ENCODE measurements at regions not wholly inside any gene's neighbourhood (a gene's known extent, or its start where the extent isn't known, plus 50 kb on each side); places are given as distances from the start of the nearest gene placed in this dataset.

DNA sequence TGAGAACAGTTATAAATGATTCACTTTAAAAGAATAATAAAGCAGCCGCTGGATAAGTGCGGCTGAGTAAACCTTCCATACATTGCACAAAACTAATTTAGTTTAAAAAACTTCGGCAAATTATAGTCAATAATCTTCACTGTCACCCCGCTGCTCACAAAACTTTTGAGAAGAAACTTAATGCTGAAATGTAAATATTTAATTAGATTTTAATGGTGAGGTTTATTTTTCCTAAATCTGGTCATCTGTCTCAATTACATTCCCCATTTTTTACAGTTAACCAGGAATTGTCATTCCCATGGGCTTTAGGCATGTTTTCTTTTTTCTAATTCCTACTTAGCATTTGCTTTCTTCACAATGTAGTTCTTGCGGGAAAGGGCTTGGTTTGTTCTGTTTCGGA is 169.8 kb downstream of the CAAP1 start:
- no peaks in the 10 kb centered on the region for H3K4me1 ChIP-seq
- no peak for DNase-seq
- H3K36me3 ChIP-seq: no peaks in the 10 kb centered on the region
- H3K9me3 ChIP-seq: no peaks in the 10 kb centered on the region
- H3K4me3 ChIP-seq: no peak overlapping the region
- H3K27ac ChIP-seq: no peak overlapping the region
- TF ChIP-seq, protein P1, sequence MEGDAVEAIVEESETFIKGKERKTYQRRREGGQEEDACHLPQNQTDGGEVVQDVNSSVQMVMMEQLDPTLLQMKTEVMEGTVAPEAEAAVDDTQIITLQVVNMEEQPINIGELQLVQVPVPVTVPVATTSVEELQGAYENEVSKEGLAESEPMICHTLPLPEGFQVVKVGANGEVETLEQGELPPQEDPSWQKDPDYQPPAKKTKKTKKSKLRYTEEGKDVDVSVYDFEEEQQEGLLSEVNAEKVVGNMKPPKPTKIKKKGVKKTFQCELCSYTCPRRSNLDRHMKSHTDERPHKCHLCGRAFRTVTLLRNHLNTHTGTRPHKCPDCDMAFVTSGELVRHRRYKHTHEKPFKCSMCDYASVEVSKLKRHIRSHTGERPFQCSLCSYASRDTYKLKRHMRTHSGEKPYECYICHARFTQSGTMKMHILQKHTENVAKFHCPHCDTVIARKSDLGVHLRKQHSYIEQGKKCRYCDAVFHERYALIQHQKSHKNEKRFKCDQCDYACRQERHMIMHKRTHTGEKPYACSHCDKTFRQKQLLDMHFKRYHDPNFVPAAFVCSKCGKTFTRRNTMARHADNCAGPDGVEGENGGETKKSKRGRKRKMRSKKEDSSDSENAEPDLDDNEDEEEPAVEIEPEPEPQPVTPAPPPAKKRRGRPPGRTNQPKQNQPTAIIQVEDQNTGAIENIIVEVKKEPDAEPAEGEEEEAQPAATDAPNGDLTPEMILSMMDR (IDR thresholded peaks at IDR 0.05): no peak
- H3K27me3 ChIP-seq: peaks cover 0 to 7% of the 10 kb centered on the region in 2 donors
- intact Hi-C loops (cut with DNase I; ENCODE audit: low total_unique reads): no loop called here

DNA sequence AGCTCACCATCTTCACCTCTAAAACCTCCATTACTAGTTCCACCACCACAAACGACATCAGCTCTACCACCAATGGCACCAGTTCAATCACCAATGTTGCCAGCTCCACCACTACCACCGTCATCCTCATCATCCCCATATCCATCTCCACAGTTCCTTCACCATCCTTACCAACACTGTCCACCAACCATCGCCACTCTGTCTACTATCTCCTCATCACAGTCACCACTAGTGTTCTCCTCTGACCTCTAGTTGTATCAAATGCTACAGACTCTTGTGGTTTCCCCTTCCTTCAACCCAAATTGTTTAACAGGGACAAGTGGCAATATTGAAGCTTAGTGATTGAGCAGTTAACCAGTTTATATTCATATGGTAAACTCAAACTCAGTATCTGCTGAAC is 182.6 kb downstream of the CAAP1 start:
- DNase-seq: no peak
- no peak overlapping the region for H3K27ac ChIP-seq
- H3K4me1 ChIP-seq: no peaks in the 10 kb centered on the region
- intact Hi-C loops (cut with DNase I; ENCODE audit: low total_unique reads): no loop called here
- no peaks in the 10 kb centered on the region for H3K27me3 ChIP-seq
- H3K4me3 ChIP-seq: no peak overlapping the region
- no peaks in the 10 kb centered on the region for H3K9me3 ChIP-seq
- TF ChIP-seq, protein P1 (IDR thresholded peaks at IDR 0.05): no peak
- no peaks in the 10 kb centered on the region for H3K36me3 ChIP-seq

DNA sequence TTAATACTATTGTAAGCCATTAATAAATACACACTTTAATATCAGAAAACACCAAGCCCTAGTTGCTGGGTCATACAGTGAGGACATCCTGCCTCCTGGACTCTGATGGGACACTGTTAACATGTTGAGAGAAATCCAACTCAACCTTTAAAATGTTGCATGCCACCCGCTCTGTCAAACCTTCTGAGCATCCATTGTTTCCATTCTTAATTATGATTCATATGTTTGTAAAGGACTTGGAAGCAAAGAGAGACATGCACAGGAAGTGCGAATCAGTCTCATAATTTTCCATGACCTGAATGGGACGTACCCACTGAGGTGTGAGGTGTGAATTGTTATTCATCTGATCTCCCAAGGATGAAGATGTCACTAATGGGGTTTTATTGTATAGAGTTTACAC is 186.4 kb downstream of the CAAP1 start:
- DNase-seq: no peak
- Histone ChIP-seq H3K36me3 (no peaks in the 10 kb centered on the region), H3K4me3 (no peak overlapping the region), H3K4me1 (no peaks in the 10 kb centered on the region), H3K27ac (no peak overlapping the region), H3K27me3 (no peaks in the 10 kb centered on the region), H3K9me3 (no peaks in the 10 kb centered on the region)
- intact Hi-C loops (cut with DNase I; ENCODE audit: low total_unique reads): no loop called here
- TF ChIP-seq, protein P1 (IDR thresholded peaks at IDR 0.05): no peak

DNA sequence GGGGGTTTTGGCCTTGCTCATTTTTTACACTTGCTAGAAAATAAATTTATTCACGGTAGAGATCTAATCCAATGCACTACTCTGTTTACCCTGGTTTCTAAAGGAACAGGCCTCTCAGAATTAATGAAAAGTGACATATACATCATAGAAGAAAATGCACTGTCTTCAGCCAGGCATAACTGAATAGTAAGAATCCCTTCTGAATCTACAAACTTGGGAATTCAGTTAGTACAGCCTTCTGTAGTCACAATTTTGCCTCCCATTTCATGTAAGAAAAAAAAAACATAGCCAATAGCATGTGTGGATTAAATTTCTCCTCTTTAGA is 197.3 kb downstream of the CAAP1 start:
- TF ChIP-seq, protein P1 (IDR thresholded peaks at IDR 0.05): no peak
- H3K9me3 ChIP-seq: peaks cover 0 to 7% (median 0%) of the 10 kb centered on the region in 3 donors

DNA sequence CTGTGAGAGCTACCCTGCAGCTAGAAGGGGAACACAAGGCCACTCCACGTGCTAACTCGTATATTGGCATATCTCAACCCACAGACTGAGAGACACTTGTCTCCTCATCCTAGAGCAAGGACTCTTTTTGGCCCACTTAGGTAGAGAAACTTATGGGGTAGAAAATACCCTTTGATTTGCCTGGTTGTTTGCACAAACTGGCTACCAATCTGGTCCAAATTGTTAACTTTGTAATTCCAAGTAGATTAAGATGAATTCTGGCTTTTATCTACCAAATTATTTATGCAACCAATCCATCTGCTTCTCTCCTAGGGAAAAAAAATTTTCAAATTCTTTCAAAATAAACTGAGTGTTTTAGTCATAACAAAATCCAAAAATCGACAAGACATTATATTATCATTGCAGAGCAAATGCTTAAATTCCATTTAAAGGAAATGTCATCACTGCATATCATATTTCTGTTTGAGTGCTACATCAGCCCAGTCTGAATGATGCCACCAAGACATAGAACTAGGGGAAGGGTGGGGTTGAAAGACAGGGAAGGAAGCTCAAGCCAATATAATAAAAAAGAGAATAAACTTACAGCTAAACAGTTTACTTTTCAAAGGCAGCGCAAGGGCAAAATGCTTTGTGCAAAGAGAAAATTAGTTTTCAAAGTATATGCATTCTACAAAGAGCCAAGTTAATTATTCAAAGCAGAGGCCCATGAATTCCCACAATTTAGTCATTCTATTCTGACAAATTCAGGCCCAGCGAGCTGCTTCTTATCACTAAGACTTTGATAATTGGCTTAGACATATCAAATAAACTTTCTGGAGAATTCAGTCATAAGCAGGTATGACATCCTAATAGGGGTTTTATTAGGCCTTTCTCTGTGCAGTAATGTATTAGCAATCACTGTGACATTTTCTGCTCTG is 198.0 kb downstream of the CAAP1 start:
- intact Hi-C loops (cut with DNase I; ENCODE audit: low total_unique reads): no loop called here
- Histone ChIP-seq H3K36me3 (no peaks in the 10 kb centered on the region), H3K9me3 (peaks cover 0 to 6% (median 0%) of the 10 kb centered on the region in 3 donors), H3K27me3 (no peaks in the 10 kb centered on the region), H3K4me1 (no peaks in the 10 kb centered on the region), H3K4me3 (no peak overlapping the region), H3K27ac (no peak overlapping the region)
- no peak for DNase-seq
- TF ChIP-seq, protein P1 (IDR thresholded peaks at IDR 0.05): no peak

More for the DNA sequence above, 197.3 kb downstream of the CAAP1 start:
- no peaks in the 10 kb centered on the region for H3K27me3 ChIP-seq
- no peak for DNase-seq
- H3K4me3 ChIP-seq: no peak overlapping the region
- H3K36me3 ChIP-seq: no peaks in the 10 kb centered on the region
- no peak overlapping the region for H3K27ac ChIP-seq
- intact Hi-C loops (cut with DNase I; ENCODE audit: low total_unique reads): no loop called here
- no peaks in the 10 kb centered on the region for H3K4me1 ChIP-seq
